GM12872 (cell line): ENCODE measurements at regions not wholly inside any gene's neighbourhood (a gene's known extent, or its start where the extent isn't known, plus 50 kb on each side); places are given as distances from the start of the nearest gene placed in this dataset.

Experiments used
- TF ChIP-seq, protein P1 (sequence below): IDR thresholded peaks from 3 replicates; pipeline ENCODE4 v1.5.1; 2011; ENCODE audit warnings: low read depth, mild to moderate bottlenecking, low read length, moderate library complexity; ENCODE audit not compliant: insufficient read depth

- TF ChIP-seq, protein P1, sequence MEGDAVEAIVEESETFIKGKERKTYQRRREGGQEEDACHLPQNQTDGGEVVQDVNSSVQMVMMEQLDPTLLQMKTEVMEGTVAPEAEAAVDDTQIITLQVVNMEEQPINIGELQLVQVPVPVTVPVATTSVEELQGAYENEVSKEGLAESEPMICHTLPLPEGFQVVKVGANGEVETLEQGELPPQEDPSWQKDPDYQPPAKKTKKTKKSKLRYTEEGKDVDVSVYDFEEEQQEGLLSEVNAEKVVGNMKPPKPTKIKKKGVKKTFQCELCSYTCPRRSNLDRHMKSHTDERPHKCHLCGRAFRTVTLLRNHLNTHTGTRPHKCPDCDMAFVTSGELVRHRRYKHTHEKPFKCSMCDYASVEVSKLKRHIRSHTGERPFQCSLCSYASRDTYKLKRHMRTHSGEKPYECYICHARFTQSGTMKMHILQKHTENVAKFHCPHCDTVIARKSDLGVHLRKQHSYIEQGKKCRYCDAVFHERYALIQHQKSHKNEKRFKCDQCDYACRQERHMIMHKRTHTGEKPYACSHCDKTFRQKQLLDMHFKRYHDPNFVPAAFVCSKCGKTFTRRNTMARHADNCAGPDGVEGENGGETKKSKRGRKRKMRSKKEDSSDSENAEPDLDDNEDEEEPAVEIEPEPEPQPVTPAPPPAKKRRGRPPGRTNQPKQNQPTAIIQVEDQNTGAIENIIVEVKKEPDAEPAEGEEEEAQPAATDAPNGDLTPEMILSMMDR, result no peak
These were observed 1055.7 kb downstream of the NAALADL2 start for GRCh38 chr3:175914785-175915184.

- TF ChIP-seq, protein P1, result no peak
These were observed 1054.2 kb downstream of the NAALADL2 start for GRCh38 chr3:175913286-175913685.

- TF ChIP-seq, protein P1, result no peak
These were observed 1052.8 kb downstream of the NAALADL2 start for GRCh38 chr3:175911937-175912336.

GRCh38 chr3:175902226-175902625, 1043.1 kb downstream of the NAALADL2 start:
- TF ChIP-seq, protein P1, result no peak

DNA sequence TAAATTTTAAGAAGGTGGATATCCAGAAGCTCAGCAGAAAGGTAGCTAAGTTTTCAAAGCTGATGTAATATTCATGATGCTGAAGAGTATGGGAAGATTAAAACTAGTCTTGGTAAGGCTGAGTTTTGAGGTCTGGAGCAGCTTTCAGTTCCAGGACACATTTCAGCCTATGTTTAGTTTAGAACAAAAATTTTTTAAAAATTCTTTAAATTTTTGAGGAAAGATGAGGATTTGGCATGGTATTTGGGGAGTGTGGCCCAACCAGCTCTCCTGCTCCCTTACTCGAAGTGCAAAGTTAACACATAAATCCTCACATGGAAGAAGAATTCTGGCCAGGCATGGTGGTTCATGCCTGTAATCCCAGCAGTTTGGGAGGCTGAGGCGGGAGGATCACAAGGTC, 1039.1 kb downstream of the NAALADL2 start:
- TF ChIP-seq, protein P1, result no peak

- TF ChIP-seq, protein P1, result no peak
These were observed 1037.5 kb downstream of the NAALADL2 start for GRCh38 chr3:175896655-175897054.

DNA sequence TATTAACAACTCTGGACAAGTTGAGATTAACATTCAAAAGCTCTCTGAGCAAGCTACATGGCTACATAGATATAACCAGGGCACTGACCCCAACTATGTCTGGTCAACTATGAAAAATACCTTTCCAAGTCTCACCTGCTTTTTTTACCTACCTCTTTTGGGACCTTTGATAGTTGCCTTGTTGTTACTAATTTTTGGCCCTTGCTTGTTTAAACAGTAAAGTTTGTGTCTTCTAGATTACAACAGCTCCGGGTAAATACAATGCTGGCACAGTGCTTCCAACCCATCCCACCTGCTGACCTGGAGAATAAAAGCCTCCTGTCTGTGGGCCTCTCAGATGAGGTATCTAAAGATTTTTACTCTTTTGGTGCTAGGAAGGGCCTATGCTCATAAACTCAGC, 1036.6 kb downstream of the NAALADL2 start:
- TF ChIP-seq, protein P1, result no peak

DNA sequence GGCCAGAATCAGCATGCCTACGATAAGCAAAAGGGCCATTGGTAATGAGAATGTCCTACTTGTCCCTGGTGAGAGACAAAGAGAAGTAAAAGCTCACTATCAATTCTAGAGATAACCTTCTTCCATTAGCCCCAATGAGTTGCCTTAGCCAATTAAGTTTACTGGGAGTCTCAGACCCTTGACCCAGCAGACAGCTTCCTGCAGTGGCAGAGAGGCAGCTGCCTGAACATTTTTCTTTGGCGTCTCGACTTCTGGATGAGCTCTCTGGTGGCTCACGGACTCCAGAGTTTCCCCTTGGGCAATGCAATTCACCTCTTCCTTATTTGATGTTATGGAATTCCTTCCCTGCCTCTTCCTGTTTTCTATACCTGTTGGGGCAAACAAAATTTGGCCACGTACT, 1034.4 kb downstream of the NAALADL2 start:
- TF ChIP-seq, protein P1, result no peak
